SK-N-SH (cell line): ENCODE measurements at regions not wholly inside any gene's neighbourhood (a gene's known extent, or its start where the extent isn't known, plus 50 kb on each side); places are given as distances from the start of the nearest gene placed in this dataset.
"Not testable (repeated sequence)": the region's sequence is repeated elsewhere in the genome, so short reads cannot be mapped to it uniquely, and the experiment has no call there.

Experiments used
- CTCF ChIA-PET: fragments of 300-600, 350-600 bp; formaldehyde crosslinking; extraction: SDS; loops from one replicate; lab custom pipeline; 2021; lab: Yijun Ruan, JAX
- POLR2A ChIA-PET: fragments of 350-600 bp; sonication (Branson Sonifier 250); formaldehyde crosslinking; extraction: SDS; loops from one replicate; lab custom pipeline; 2020; ENCODE audit warnings: antibody characterized with exemption, inconsistent platforms; lab: Yijun Ruan, JAX
- DNase-seq: peaks from one replicate; pipeline ENCODE4 v3.0.0; 2012
- H2AFZ ChIP-seq: fragments of 200-600 bp; sonication (generic); 2 replicates; pipeline ENCODE4 v1.8.1; 2016; ENCODE audit warnings: antibody characterized with exemption, mild to moderate bottlenecking, low read depth
- H3F3A ChIP-seq: fragments of 200-600 bp; sonication (generic); replicated peaks from 2 replicates; pipeline ENCODE3; 2016; ENCODE audit warnings: antibody characterized with exemption, mild to moderate bottlenecking; ENCODE audit not compliant: insufficient read depth
- H3K27ac ChIP-seq, 2 experiments: fragments of 200-500 bp in 1 of 2; fragments of 200-600 bp in 1 of 2; sonication (Bioruptor generic) in 1 of 2; sonication (generic), shearing (Covaris generic) in 1 of 2; 2 replicates each; pipeline versions ENCODE4 v1.5.1 to v1.6.1; 2014 to 2016; ENCODE audit warnings: low read depth in 2 of 2, inconsistent platforms in 1 of 2, low read length in 1 of 2, mild to moderate bottlenecking in 1 of 2, mixed read lengths in 1 of 2
- H3K27me3 ChIP-seq: fragments of 200-600 bp; sonication (generic), shearing (Covaris generic); 2 replicates; pipeline ENCODE4 v1.6.1; 2016; ENCODE audit warnings: mixed run types; ENCODE audit not compliant: insufficient read depth
- H3K36me3 ChIP-seq, 2 experiments: fragments of 200-500 bp in 1 of 2; fragments of 200-600 bp in 1 of 2; sonication (Bioruptor generic) in 1 of 2; sonication (generic) in 1 of 2; replicated peaks in 1 of 2; 2 replicates each; pipeline versions ENCODE3 to v1.5.1; 2014 to 2016; ENCODE audit warnings: low read length in 1 of 2, mild to moderate bottlenecking in 1 of 2; ENCODE audit not compliant: insufficient read depth in 2 of 2, control insufficient read depth in 1 of 2
- H3K4me1 ChIP-seq, 2 experiments: fragments of 200-500 bp in 1 of 2; fragments of 200-600 bp in 1 of 2; sonication (Bioruptor generic) in 1 of 2; sonication (generic), shearing (Covaris generic) in 1 of 2; 2 replicates each; pipeline versions ENCODE4 v1.5.1 to v1.6.1; 2014 to 2016; ENCODE audit warnings: low read depth in 1 of 2, low read length in 1 of 2, mixed run types in 1 of 2; ENCODE audit not compliant: insufficient read depth in 2 of 2, control insufficient read depth in 1 of 2
- H3K4me2 ChIP-seq: fragments of 200-600 bp; sonication (generic), shearing (Covaris generic); 2 replicates; pipeline ENCODE4 v1.6.1; 2017; ENCODE audit warnings: mixed run types
- H3K4me3 ChIP-seq, 2 experiments: fragments of 200-500 bp in 1 of 2; fragments of 200-600 bp in 1 of 2; sonication (Bioruptor generic) in 1 of 2; sonication (generic), shearing (Covaris generic) in 1 of 2; 2 replicates each; pipeline versions ENCODE4 v1.5.1 to v1.8.1; 2014 to 2016; ENCODE audit warnings: low read depth in 2 of 2, inconsistent platforms in 1 of 2, low read length in 1 of 2, mild to moderate bottlenecking in 1 of 2, mixed read lengths in 1 of 2, moderate library complexity in 1 of 2
- H3K79me2 ChIP-seq: fragments of 200-600 bp; sonication (generic); 2 replicates; pipeline ENCODE4 v1.8.1; 2017; ENCODE audit warnings: mild to moderate bottlenecking; ENCODE audit not compliant: insufficient read depth
- H3K9ac ChIP-seq: fragments of 200-600 bp; sonication (generic); 2 replicates; pipeline ENCODE4 v1.6.1; 2017; ENCODE audit warnings: mixed run types
- H3K9me2 ChIP-seq: fragments of 200-600 bp; sonication (generic); 2 replicates; pipeline ENCODE4 v1.6.1; 2017; ENCODE audit warnings: mixed run types
- H3K9me3 ChIP-seq: fragments of 200-600 bp; sonication (generic); 2 replicates; pipeline ENCODE4 v1.6.1; 2017; ENCODE audit warnings: mixed run types, mild to moderate bottlenecking, moderate library complexity
- H4K20me1 ChIP-seq: fragments of 200-600 bp; sonication (generic); 2 replicates; pipeline ENCODE4 v1.6.1; 2017; ENCODE audit warnings: mild to moderate bottlenecking, mixed run types; ENCODE audit not compliant: insufficient read depth
- WGBS: methylation state at CpG from one replicate; pipeline ENCODE4 v1.1.6; 2017; ENCODE audit warnings: low lambda C conversion rate; 5-methylcytosine and 5-hydroxymethylcytosine counted together
- small RNA-seq, 7 experiments: library from RNA; depleted of rRNA; stranded (forward); fragments of <200 nt; gene quantifications; one replicate each; pipeline ENCODE3, GENCODE V24; 2012

GRCh38 chr9:67800170-67800569, 58.6 kb upstream of the ANKRD20A1 start:
- H3K27ac ChIP-seq, H3K27me3 ChIP-seq, H2AFZ ChIP-seq, H3F3A ChIP-seq, H4K20me1 ChIP-seq, H3K9ac ChIP-seq, H3K36me3 ChIP-seq, H3K4me2 ChIP-seq, POLR2A ChIA-PET, DNase-seq, H3K4me1 ChIP-seq, CTCF ChIA-PET, H3K9me3 ChIP-seq, H3K79me2 ChIP-seq, H3K4me3 ChIP-seq, H3K9me2 ChIP-seq: not testable (repeated sequence)
- 24% methylated on average over 4 of the region's 7 CpGs for WGBS

Small RNA genes in the stretch of these regions (small RNA-seq; reads per million reads assigned to genes)
- 0 reads per million in 7 experiments for gene AL627230.1
- 0 reads per million in 7 experiments for gene AL627230.3
- 0 reads per million in 7 experiments for gene AL627230.5
- 0 reads per million in 7 experiments for gene AL627230.6
- gene AL627230.8: 0 reads per million in 7 experiments
- 0 reads per million in 7 experiments for gene FAM27B
- gene RF00156: 0 reads per million in 7 experiments
- gene RN7SL787P: 0 reads per million in 7 experiments
